OCI-LY3 (cell line): ENCODE measurements at regions not wholly inside any gene's neighbourhood (a gene's known extent, or its start where the extent isn't known, plus 50 kb on each side); places are given as distances from the start of the nearest gene placed in this dataset.

ENCODE experiments used
- H2AFZ ChIP-seq: fragments of 200-600, 300-600 bp; shearing (Covaris generic); 2 replicates; pipeline ENCODE4 v1.6.0; 2014; ENCODE audit warnings: antibody characterized with exemption, low read depth, low read length
- H3K27ac ChIP-seq: fragments of 200-600, 300-600 bp; sonication (generic); 2 replicates; pipeline ENCODE4 v1.5.1; 2014; ENCODE audit warnings: mild to moderate bottlenecking, low read length, moderate library complexity, mixed read lengths
- H3K27me3 ChIP-seq: fragments of 200-600, 300-600 bp; sonication (generic); 2 replicates; pipeline ENCODE4 v1.6.1; 2014; ENCODE audit warnings: low read depth, low read length, mixed read lengths
- H3K36me3 ChIP-seq: fragments of 200-600, 300-600 bp; sonication (generic); replicated peaks from 2 replicates; pipeline ENCODE3; 2014; ENCODE audit warnings: low read depth, low read length, mixed read lengths
- H3K4me1 ChIP-seq: fragments of 300-600, 200-600 bp; sonication (generic); 2 replicates; pipeline ENCODE4 v1.6.1; 2014; ENCODE audit warnings: low read length, mixed read lengths
- H3K4me2 ChIP-seq: fragments of 200-600, 300-600 bp; sonication (generic); 2 replicates; pipeline ENCODE4 v1.6.1; 2014; ENCODE audit warnings: low read length, mixed read lengths
- H3K4me3 ChIP-seq: fragments of 300-600, 200-600 bp; sonication (generic); 2 replicates; pipeline ENCODE4 v1.5.1; 2014; ENCODE audit warnings: antibody characterized with exemption, mild to moderate bottlenecking, low read length, moderate library complexity
- H3K79me2 ChIP-seq: fragments of 300-600, 200-600 bp; shearing (Covaris generic); 2 replicates; pipeline ENCODE4 v1.6.1; 2014; ENCODE audit warnings: mild to moderate bottlenecking, low read length, mixed read lengths
- H3K9ac ChIP-seq: fragments of 300-600, 200-600 bp; shearing (Covaris generic); 2 replicates; pipeline ENCODE4 v1.6.0; 2014; ENCODE audit warnings: mild to moderate bottlenecking, low read length, moderate library complexity
- H3K9me3 ChIP-seq: fragments of 200-600, 300-600 bp; shearing (Covaris generic); 2 replicates; pipeline ENCODE4 v1.6.1; 2014; ENCODE audit warnings: low read length, mixed read lengths; ENCODE audit not compliant: insufficient read depth
- H4K20me1 ChIP-seq: fragments of 200-600, 300-600 bp; sonication (generic); 2 replicates; pipeline ENCODE4 v1.6.1; 2016; ENCODE audit warnings: low read length, mixed read lengths; ENCODE audit not compliant: insufficient read depth
- CTCF ChIP-seq: fragments of 200-600, 300-600 bp; sonication (generic); IDR thresholded peaks from 2 replicates; pipeline ENCODE4 v1.5.1; 2014; ENCODE audit warnings: antibody characterized with exemption, low read length, low read depth
- EZH2phosphoT487 ChIP-seq: fragments of 200-600 bp; shearing (Covaris generic); IDR thresholded peaks from 2 replicates; pipeline ENCODE4 v1.6.1; 2018; ENCODE audit warnings: antibody characterized with exemption, mixed run types, low read depth

- H3K4me2 ChIP-seq = no peak overlapping the region
- H3K27me3 ChIP-seq = no peaks in the 10 kb centered on the region
- no peaks in the 10 kb centered on the region for H3K9me3 ChIP-seq
- H3K4me1 ChIP-seq = no peaks in the 10 kb centered on the region
- no peak overlapping the region for H3K9ac ChIP-seq
- H3K4me3 ChIP-seq = no peak overlapping the region
- no peak overlapping the region for H3K27ac ChIP-seq
- TF ChIP-seq EZH2phosphoT487 (no peak), CTCF (no peak)
- H3K36me3 ChIP-seq = no peaks in the 10 kb centered on the region
- no peaks in the 10 kb centered on the region for H4K20me1 ChIP-seq
- H3K79me2 ChIP-seq = no peaks in the 10 kb centered on the region
- no peak overlapping the region for H2AFZ ChIP-seq
These were observed 266.4 kb upstream of the TCERG1L start for GRCh38 chr10:131577786-131578471.

GRCh38 chr10:131578472-131578970 is 267.0 kb upstream of the TCERG1L start:
- Histone ChIP-seq H3K36me3 (no peaks in the 10 kb centered on the region), H3K79me2 (no peaks in the 10 kb centered on the region), H3K4me3 (no peak overlapping the region), H3K4me2 (no peak overlapping the region), H3K4me1 (no peaks in the 10 kb centered on the region), H3K27me3 (no peaks in the 10 kb centered on the region), H3K27ac (no peak overlapping the region), H3K9ac (no peak overlapping the region), H4K20me1 (no peaks in the 10 kb centered on the region), H3K9me3 (no peaks in the 10 kb centered on the region), H2AFZ (no peak overlapping the region)
- TF ChIP-seq CTCF (no peak), EZH2phosphoT487 (no peak)

- no peak overlapping the region for H3K4me3 ChIP-seq
- H3K27ac ChIP-seq = no peak overlapping the region
- H3K36me3 ChIP-seq = no peaks in the 10 kb centered on the region
- H2AFZ ChIP-seq = no peak overlapping the region
- no peak overlapping the region for H3K9ac ChIP-seq
- no peak for TF ChIP-seq CTCF
- no peak for TF ChIP-seq EZH2phosphoT487
- H3K9me3 ChIP-seq = no peaks in the 10 kb centered on the region
- no peaks in the 10 kb centered on the region for H4K20me1 ChIP-seq
- H3K27me3 ChIP-seq = no peaks in the 10 kb centered on the region
- H3K4me1 ChIP-seq = no peaks in the 10 kb centered on the region
- no peaks in the 10 kb centered on the region for H3K79me2 ChIP-seq
- no peak overlapping the region for H3K4me2 ChIP-seq
These were observed 267.9 kb upstream of the TCERG1L start for GRCh38 chr10:131579251-131580071.

- Histone ChIP-seq H4K20me1 (no peaks in the 10 kb centered on the region), H3K4me2 (no peak overlapping the region), H3K27me3 (no peaks in the 10 kb centered on the region), H3K4me3 (no peak overlapping the region), H3K27ac (no peak overlapping the region), H3K79me2 (no peaks in the 10 kb centered on the region), H3K4me1 (no peaks in the 10 kb centered on the region), H2AFZ (no peak overlapping the region), H3K9me3 (no peaks in the 10 kb centered on the region), H3K9ac (no peak overlapping the region), H3K36me3 (no peaks in the 10 kb centered on the region)
- TF ChIP-seq EZH2phosphoT487 (no peak), CTCF (no peak)
These were observed 268.6 kb upstream of the TCERG1L start for GRCh38 chr10:131580076-131580652.
